H9 (cell line): ENCODE measurements at regions not wholly inside any gene's neighbourhood (a gene's known extent, or its start where the extent isn't known, plus 50 kb on each side); places are given as distances from the start of the nearest gene placed in this dataset.

Experiments
- DNase-seq: peaks from one replicate; pipeline ENCODE4 v3.0.0-alpha.2; 2017
- H2AFZ ChIP-seq: one replicate; pipeline ENCODE4 v1.6.1; 2013; ENCODE audit warnings: mild to moderate bottlenecking, low read length, control low read depth, moderate library complexity
- H2AK5ac ChIP-seq: 2 replicates; pipeline ENCODE4 v1.6.1; 2013; ENCODE audit warnings: low read length, control low read depth, mixed read lengths; ENCODE audit not compliant: insufficient read length
- H2BK120ac ChIP-seq: one replicate; pipeline ENCODE4 v1.6.1; 2013; ENCODE audit warnings: low read depth, mild to moderate bottlenecking, low read length, control low read depth, inconsistent platforms; ENCODE audit not compliant: poor library complexity, severe bottlenecking
- H2BK12ac ChIP-seq: 2 replicates; pipeline ENCODE4 v1.6.1; 2013; ENCODE audit warnings: low read length, control low read depth, mixed read lengths, low read depth; ENCODE audit not compliant: insufficient read length
- H2BK15ac ChIP-seq: 2 replicates; pipeline ENCODE4 v1.6.1; 2013; ENCODE audit warnings: low read depth, low read length, control low read depth
- H2BK20ac ChIP-seq: one replicate; pipeline ENCODE4 v1.6.1; 2013; ENCODE audit warnings: low read depth, mild to moderate bottlenecking, low read length, control low read depth, inconsistent platforms; ENCODE audit not compliant: poor library complexity, severe bottlenecking
- H2BK5ac ChIP-seq: 2 replicates; pipeline ENCODE4 v1.6.1; 2013; ENCODE audit warnings: low read length, control low read depth, mixed read lengths; ENCODE audit not compliant: insufficient read length
- H3K14ac ChIP-seq: 2 replicates; pipeline ENCODE4 v1.6.1; 2013; ENCODE audit warnings: low read length, control low read depth; ENCODE audit not compliant: insufficient read depth
- H3K18ac ChIP-seq: 2 replicates; pipeline ENCODE4 v1.6.1; 2013; ENCODE audit warnings: low read depth, mild to moderate bottlenecking, mixed read lengths, low read length, control low read depth; ENCODE audit not compliant: insufficient read length
- H3K23ac ChIP-seq: 2 replicates; pipeline ENCODE4 v1.6.1; 2013; ENCODE audit warnings: low read length, control low read depth, mixed read lengths, low read depth; ENCODE audit not compliant: insufficient read length
- H3K23me2 ChIP-seq: 2 replicates; pipeline ENCODE4 v1.6.1; 2013; ENCODE audit warnings: low read depth, mild to moderate bottlenecking, mixed read lengths, low read length, control low read depth; ENCODE audit not compliant: insufficient read length, poor library complexity, severe bottlenecking
- H3K27ac ChIP-seq: 2 replicates; pipeline ENCODE4 v1.5.1; 2013; ENCODE audit warnings: low read length, control low read depth, mixed read lengths, low read depth; ENCODE audit not compliant: insufficient read length
- H3K27me3 ChIP-seq: 2 replicates; pipeline ENCODE4 v1.6.1; 2013; ENCODE audit warnings: low read length, control low read depth, inconsistent platforms; ENCODE audit not compliant: insufficient read depth
- H3K4ac ChIP-seq: 2 replicates; pipeline ENCODE4 v1.6.1; 2013; ENCODE audit warnings: low read depth, mild to moderate bottlenecking, control low read depth, inconsistent platforms, low read length, moderate library complexity
- H3K4me1 ChIP-seq: 2 replicates; pipeline ENCODE4 v1.6.1; 2013; ENCODE audit warnings: low read length, control low read depth, inconsistent platforms; ENCODE audit not compliant: insufficient read depth
- H3K4me2 ChIP-seq: 2 replicates; pipeline ENCODE4 v1.6.1; 2013; ENCODE audit warnings: low read length, control low read depth, mixed read lengths; ENCODE audit not compliant: insufficient read length, insufficient read depth
- H3K56ac ChIP-seq: 2 replicates; pipeline ENCODE4 v1.6.1; 2013; ENCODE audit warnings: low read depth, mild to moderate bottlenecking, mixed read lengths, low read length, control low read depth; ENCODE audit not compliant: insufficient read length
- H3K79me1 ChIP-seq: 2 replicates; pipeline ENCODE4 v1.6.1; 2013; ENCODE audit warnings: low read depth, mild to moderate bottlenecking, moderate library complexity, low read length, control low read depth, inconsistent platforms; ENCODE audit not compliant: insufficient read depth, poor library complexity, severe bottlenecking
- H3K79me2 ChIP-seq: 2 replicates; pipeline ENCODE4 v1.6.1; 2013; ENCODE audit warnings: low read length, control low read depth, inconsistent platforms; ENCODE audit not compliant: insufficient read depth
- H3K9ac ChIP-seq: 2 replicates; pipeline ENCODE4 v1.6.1; 2013; ENCODE audit warnings: low read length, control low read depth, mixed read lengths; ENCODE audit not compliant: insufficient read length; ENCODE audit errors: extremely low read depth
- H3K9me3 ChIP-seq: one replicate; pipeline ENCODE4 v1.6.1; 2013; ENCODE audit warnings: low read depth, low read length, inconsistent platforms; ENCODE audit not compliant: control insufficient read depth
- H3T11ph ChIP-seq: one replicate; pipeline ENCODE4 v1.6.1; 2013; ENCODE audit warnings: mild to moderate bottlenecking, low read length, control low read depth, inconsistent platforms
- H4K20me1 ChIP-seq: one replicate; pipeline ENCODE4 v1.6.1; 2013; ENCODE audit not compliant: control insufficient read depth, insufficient read length, insufficient read depth
- H4K5ac ChIP-seq: 2 replicates; pipeline ENCODE4 v1.6.1; 2013; ENCODE audit warnings: low read depth, mild to moderate bottlenecking, mixed read lengths, low read length, control low read depth; ENCODE audit not compliant: insufficient read length
- H4K8ac ChIP-seq: replicated peaks from 2 replicates; pipeline ENCODE4 v1.6.1; 2013; ENCODE audit warnings: low read length, control low read depth, mixed read lengths, low read depth; ENCODE audit not compliant: insufficient read length
- H4K91ac ChIP-seq: 2 replicates; pipeline ENCODE4 v1.6.1; 2013; ENCODE audit warnings: low read depth, mild to moderate bottlenecking, moderate library complexity, mixed read lengths, low read length, control low read depth; ENCODE audit not compliant: insufficient read length
- H3K27ac Mint-ChIP-seq, 3 experiments: 2 replicates in 2 of 3; 3 replicates in 1 of 3; pipeline ENCODE4 v1.8.0; 2020 to 2021; ENCODE audit warnings: mixed read lengths in 3 of 3, mild to moderate bottlenecking in 1 of 3, moderate library complexity in 1 of 3
- H3K27me3 Mint-ChIP-seq: 2 replicates; pipeline ENCODE4 v1.8.0; 2021; ENCODE audit warnings: low read depth, mild to moderate bottlenecking, moderate library complexity, mixed read lengths
- H3K36me3 Mint-ChIP-seq, 3 experiments: 2 replicates in 2 of 3; 3 replicates in 1 of 3; pipeline ENCODE4 v1.8.0; 2020 to 2021; ENCODE audit warnings: low read depth in 3 of 3, mixed read lengths in 3 of 3; ENCODE audit not compliant: insufficient read depth in 1 of 3
- H3K4me1 Mint-ChIP-seq, 2 experiments: 2 replicates each; pipeline ENCODE4 v1.8.0; 2020; ENCODE audit warnings: mixed read lengths in 2 of 2
- H3K4me3 Mint-ChIP-seq, 2 experiments: 2 replicates in 1 of 2; 3 replicates in 1 of 2; pipeline ENCODE4 v1.8.0; 2020 to 2021; ENCODE audit warnings: mild to moderate bottlenecking in 2 of 2, mixed read lengths in 2 of 2, moderate library complexity in 1 of 2
- H3K9me3 Mint-ChIP-seq, 2 experiments: 2 replicates in 1 of 2; 3 replicates in 1 of 2; pipeline ENCODE4 v1.8.0; 2020; ENCODE audit warnings: mild to moderate bottlenecking in 2 of 2, mixed read lengths in 2 of 2, moderate library complexity in 1 of 2
- CTCF ChIP-seq: fragments of 200-600 bp; sonication (generic); conservative IDR thresholded peaks from 3 replicates; pipeline ENCODE4 v1.8.0; 2021; ENCODE audit warnings: antibody characterized with exemption, mild to moderate bottlenecking
- WGBS: extraction: QIAGEN DNeasy Blood & Tissue Kit; methylation state at CpG from one replicate; pipeline ENCODE4 v1.1.7; 2013; ENCODE audit warnings: missing lambda C conversion rate, low lambda C conversion rate, mixed read lengths; ENCODE audit not compliant: insufficient read length; ENCODE audit errors: extremely low coverage; 5-methylcytosine and 5-hydroxymethylcytosine counted together

GRCh38 chr9:103078581-103078980 lies 83.4 kb downstream of the CYLC2 start:
- H3K27me3 Mint-ChIP-seq: no peaks in the 10 kb centered on the region; the same call in 1 of the 2 replicates
- Histone ChIP-seq H3K79me2 (no peaks in the 10 kb centered on the region), H3K4ac (no peak overlapping the region), H4K91ac (no peak overlapping the region), H3K4me2 (no peak overlapping the region), H2AFZ (no peak overlapping the region), H3K23me2 (no peaks in the 10 kb centered on the region), H3T11ph (no peak overlapping the region), H3K27me3 (no peaks in the 10 kb centered on the region), H3K4me1 (no peaks in the 10 kb centered on the region), H4K20me1 (no peaks in the 10 kb centered on the region), H3K23ac (no peak overlapping the region), H2BK20ac (no peak overlapping the region), H2BK120ac (no peak overlapping the region), H3K14ac (no peak overlapping the region), H2BK15ac (no peak overlapping the region), H4K5ac (no peak overlapping the region), H3K56ac (no peak overlapping the region), H4K8ac (no peak overlapping the region), H3K18ac (no peak overlapping the region), H3K27ac (no peak overlapping the region), H2AK5ac (no peak overlapping the region), H3K79me1 (no peaks in the 10 kb centered on the region), H3K9me3 (no peaks in the 10 kb centered on the region), H3K9ac (no peak overlapping the region), H2BK12ac (no peak overlapping the region), H2BK5ac (no peak overlapping the region)
- no CpG with 5 or more reads among the region's 1 CpG for WGBS
- no peaks in the 10 kb centered on the region; a peak in 1 of 5 replicates for H3K9me3 Mint-ChIP-seq
- no peak overlapping the region for H3K4me3 Mint-ChIP-seq
- DNase-seq: no peak
- no peak; the same call in 2 of the 3 replicates for TF ChIP-seq CTCF
- H3K27ac Mint-ChIP-seq: no peak overlapping the region
- H3K36me3 Mint-ChIP-seq: no peaks in the 10 kb centered on the region
- H3K4me1 Mint-ChIP-seq: no peaks in the 10 kb centered on the region
